ENCODE measurements at regions not wholly inside any gene's neighbourhood (a gene's known extent, or its start where the extent isn't known, plus 50 kb on each side); places are given as distances from the start of the nearest gene placed in this dataset.
"Not testable (repeated sequence)": the region's sequence is repeated elsewhere in the genome, so short reads cannot be mapped to it uniquely, and the experiment has no call there.

GRCh38 chr5:90338712-90339372, 70.7 kb downstream of the CETN3 start:
- DNase-seq (ENCODE audit: low read depth), result no peak

GRCh38 chr5:90337449-90338052, 72.0 kb downstream of the CETN3 start:
- DNase-seq (ENCODE audit: low read depth), result no peak

- DNase-seq (ENCODE audit: low read depth), result no peak
Observed at GRCh38 chr5:90336752-90337151, 72.8 kb downstream of the CETN3 start.

GRCh38 chr5:90334741-90335140, 74.8 kb downstream of the CETN3 start:
- no peak for DNase-seq (ENCODE audit: low read depth)

- DNase-seq (ENCODE audit: low read depth), result no peak
Observed at GRCh38 chr5:90329911-90330310, 79.6 kb downstream of the CETN3 start.

GRCh38 chr5:90326995-90327394, 82.6 kb downstream of the CETN3 start:
- no peak for DNase-seq (ENCODE audit: low read depth)

GRCh38 chr5:90325093-90325492, 84.5 kb downstream of the CETN3 start:
- DNase-seq (ENCODE audit: low read depth), result no peak

- DNase-seq (ENCODE audit: low read depth), result not testable (repeated sequence)
Observed at GRCh38 chr5:90320348-90320747, 89.2 kb downstream of the CETN3 start.

- no peak for DNase-seq (ENCODE audit: low read depth)
Observed at GRCh38 chr5:90312027-90312426, 97.5 kb downstream of the CETN3 start.

GRCh38 chr5:90311401-90311800, 98.2 kb downstream of the CETN3 start:
- DNase-seq (ENCODE audit: low read depth), result no peak

- no peak for DNase-seq (ENCODE audit: low read depth)
Observed at GRCh38 chr5:90308787-90309585, 100.6 kb downstream of the CETN3 start.

- DNase-seq (ENCODE audit: low read depth), result no peak
Observed at GRCh38 chr5:90307782-90308181, 101.8 kb downstream of the CETN3 start.

- DNase-seq (ENCODE audit: low read depth), result no peak
Observed at GRCh38 chr5:90307322-90307721, 102.2 kb downstream of the CETN3 start.

GRCh38 chr5:90306613-90307012, 102.9 kb downstream of the CETN3 start:
- no peak for DNase-seq (ENCODE audit: low read depth)

- no peak for DNase-seq (ENCODE audit: low read depth)
Observed at GRCh38 chr5:90305041-90305720, 104.4 kb downstream of the CETN3 start.

- DNase-seq (ENCODE audit: low read depth), result no peak
Observed at GRCh38 chr5:90301248-90301647, 108.3 kb downstream of the CETN3 start.

- DNase-seq (ENCODE audit: low read depth), result no peak
Observed at GRCh38 chr5:90297045-90297764, 112.4 kb downstream of the CETN3 start.

GRCh38 chr5:90294604-90295003, 115.0 kb downstream of the CETN3 start:
- no peak for DNase-seq (ENCODE audit: low read depth)

GRCh38 chr5:90293931-90294330, 115.6 kb downstream of the CETN3 start:
- DNase-seq (ENCODE audit: low read depth), result no peak

- no peak for DNase-seq (ENCODE audit: low read depth)
Observed at GRCh38 chr5:90290648-90291047, 118.9 kb downstream of the CETN3 start.

- no peak for DNase-seq (ENCODE audit: low read depth)
Observed at GRCh38 chr5:90289837-90290236, 119.7 kb downstream of the CETN3 start.

- DNase-seq (ENCODE audit: low read depth), result no peak
Observed at GRCh38 chr5:90287036-90287435, 122.5 kb downstream of the CETN3 start.

All from activated gamma-delta T cell treated with anti-CD3 and anti-CD28 coated beads, Interleukin-2, amount 50 U/mL, for 16 hours (primary cell).